ENCODE measurements at regions not wholly inside any gene's neighbourhood (a gene's known extent, or its start where the extent isn't known, plus 50 kb on each side); places are given as distances from the start of the nearest gene placed in this dataset.

DNA sequence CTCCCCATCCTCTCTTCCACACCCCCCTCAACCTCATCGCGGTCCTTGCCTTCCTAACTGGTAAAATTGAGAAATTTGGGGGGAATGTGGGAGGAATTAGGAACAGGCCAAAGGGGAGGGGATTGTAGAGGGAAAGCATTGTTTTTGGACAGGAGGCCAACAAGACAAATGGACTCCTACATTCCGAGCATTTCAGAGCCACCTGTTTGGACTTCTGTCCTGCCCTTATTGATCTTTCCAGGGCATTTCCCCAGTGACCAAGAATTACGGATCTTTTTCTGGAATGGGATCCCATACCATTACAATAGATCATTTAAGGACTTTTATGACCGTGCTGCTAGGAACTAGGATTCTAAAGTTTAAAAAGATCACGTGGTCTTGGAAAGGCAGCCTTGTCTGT is 221.3 kb upstream of the ASIC2 start:
- no peak for DNase-seq (ENCODE audit: low spot score)

GRCh38 chr17:33515974-33516373 is 222.9 kb upstream of the ASIC2 start:
- DNase-seq (ENCODE audit: low spot score): no peak

- no peak for DNase-seq (ENCODE audit: low spot score)
Observed at GRCh38 chr17:33516645-33517044, 223.6 kb upstream of the ASIC2 start.

DNA sequence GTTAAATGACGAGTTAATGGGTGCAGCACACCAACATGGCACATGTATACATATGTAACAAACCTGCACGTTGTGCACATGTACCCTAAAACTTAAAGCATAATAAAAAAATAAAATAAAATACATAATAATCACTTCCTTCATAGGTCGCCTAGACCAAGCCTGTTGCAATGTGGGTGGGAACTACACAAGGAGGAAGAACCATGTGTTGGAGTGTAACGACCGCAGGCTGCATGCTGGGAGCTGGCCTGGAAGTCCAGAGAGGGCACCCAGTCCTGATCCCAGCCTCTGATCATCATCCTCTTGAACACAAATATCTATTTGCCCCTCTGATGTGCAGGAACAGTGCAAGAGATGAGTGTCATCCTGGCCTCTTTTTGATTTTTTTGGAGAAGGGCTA is 224.7 kb upstream of the ASIC2 start:
- no peak for DNase-seq (ENCODE audit: low spot score)

- DNase-seq (ENCODE audit: low spot score): no peak
Observed at GRCh38 chr17:33519692-33520091, 226.6 kb upstream of the ASIC2 start.

DNA sequence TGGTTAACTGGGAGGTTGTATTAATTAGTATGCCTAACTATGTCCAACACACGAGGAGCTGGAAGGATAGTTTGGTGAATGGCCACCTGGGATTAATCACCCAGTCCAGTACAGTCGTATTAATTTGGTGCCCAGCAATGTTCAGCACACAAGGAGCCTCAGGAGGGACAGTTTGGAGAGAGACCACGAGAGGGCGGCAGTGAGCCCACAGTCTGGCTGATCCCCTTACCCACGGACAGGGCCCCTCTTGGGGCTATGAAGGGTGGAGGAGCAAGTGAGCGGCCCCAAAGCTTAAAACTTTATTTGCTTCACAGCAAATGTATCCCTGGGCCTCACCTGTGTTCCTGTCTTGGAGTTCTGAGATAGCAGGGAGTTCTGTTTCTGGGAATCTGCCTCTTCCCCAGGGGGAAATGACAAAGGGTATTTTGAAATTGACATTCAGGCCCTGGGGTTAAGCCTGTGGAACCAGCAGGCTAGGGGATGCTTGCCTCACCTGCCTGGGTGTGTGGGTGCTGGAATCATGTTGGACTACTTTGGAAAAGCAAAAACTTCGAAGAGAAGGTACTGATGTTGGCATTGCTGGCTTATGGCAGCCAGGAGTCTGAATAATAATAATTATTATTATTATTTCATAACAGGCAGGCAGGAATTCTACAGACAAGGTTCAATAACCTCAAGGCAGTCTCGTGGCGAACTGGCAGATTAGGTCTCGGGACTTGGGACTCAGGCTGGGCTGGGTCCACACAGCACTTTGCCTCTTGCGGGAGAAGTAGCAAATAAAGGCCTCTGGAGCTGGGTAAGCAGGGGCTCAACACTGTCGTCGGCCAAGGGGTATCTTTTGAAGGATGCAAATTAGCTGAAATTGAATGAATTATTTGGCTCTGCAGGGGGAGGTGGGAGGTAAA is 227.6 kb upstream of the ASIC2 start:
- peak; percentile 72 for DNase-seq (ENCODE audit: low spot score)

- peak; percentile 61 for DNase-seq (ENCODE audit: low spot score)
Observed at GRCh38 chr17:33521784-33522183, 228.7 kb upstream of the ASIC2 start.

DNA sequence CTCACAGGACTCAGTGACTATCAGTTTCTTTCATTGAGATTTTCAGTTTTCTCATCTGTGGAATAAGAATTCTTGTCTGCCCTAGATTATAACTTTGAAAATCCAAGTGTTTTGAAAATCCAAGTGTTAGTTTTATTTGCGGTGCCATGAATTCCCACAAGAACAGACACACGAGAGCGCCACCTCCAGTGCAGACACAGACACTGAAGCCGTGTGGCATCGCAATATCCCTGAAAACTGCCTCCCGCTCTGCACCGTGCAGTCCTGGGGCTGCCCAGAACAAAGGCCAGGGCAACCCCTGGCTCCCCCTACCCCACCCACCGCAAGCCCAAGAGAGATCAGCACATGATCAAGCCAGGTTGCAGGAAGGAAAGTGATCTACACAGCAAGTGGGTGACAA is 229.5 kb upstream of the ASIC2 start:
- DNase-seq (ENCODE audit: low spot score): no peak

DNA sequence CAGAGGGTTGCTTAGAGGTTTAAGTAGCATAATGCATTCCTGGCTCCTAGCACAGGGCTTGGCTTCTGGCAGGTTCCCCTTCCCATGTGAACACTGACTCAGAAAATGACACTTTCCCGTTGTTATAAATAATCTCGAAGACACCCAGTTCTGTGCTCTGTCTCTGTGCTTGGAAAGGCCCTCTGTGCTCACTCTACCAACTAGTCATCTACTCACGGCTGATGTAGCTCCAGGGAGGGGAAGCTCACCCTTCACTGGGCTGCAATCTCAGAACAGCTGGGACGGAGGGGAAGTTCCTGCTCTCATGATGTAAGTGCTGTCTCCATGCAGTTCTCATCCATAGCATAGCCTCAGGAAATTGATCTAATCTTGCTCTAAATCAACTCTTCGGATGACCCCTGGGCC is 230.5 kb upstream of the ASIC2 start:
- DNase-seq (ENCODE audit: low spot score): no peak

- DNase-seq (ENCODE audit: low spot score): no peak
Observed at GRCh38 chr17:33525186-33525585, 232.1 kb upstream of the ASIC2 start.

DNA sequence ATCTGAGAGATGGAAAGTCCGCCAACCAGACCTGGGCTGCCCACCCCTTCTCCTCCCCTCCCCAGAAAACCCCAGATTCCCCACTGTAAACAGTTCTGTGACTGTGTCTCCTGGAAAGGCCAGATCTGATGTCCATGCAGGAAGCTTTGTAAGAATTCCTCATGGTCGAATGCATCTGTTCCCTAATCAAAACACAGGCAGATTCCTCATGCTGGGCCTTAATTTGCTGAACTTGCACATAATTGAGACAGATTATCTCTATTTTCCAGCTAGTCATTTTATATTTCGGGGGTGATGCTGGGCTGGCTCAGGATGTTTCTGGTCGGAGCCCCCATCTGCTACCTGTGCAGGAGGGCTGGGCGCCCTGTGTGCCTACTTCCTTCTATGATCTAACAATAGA is 233.6 kb upstream of the ASIC2 start:
- DNase-seq (ENCODE audit: low spot score): no peak

DNA sequence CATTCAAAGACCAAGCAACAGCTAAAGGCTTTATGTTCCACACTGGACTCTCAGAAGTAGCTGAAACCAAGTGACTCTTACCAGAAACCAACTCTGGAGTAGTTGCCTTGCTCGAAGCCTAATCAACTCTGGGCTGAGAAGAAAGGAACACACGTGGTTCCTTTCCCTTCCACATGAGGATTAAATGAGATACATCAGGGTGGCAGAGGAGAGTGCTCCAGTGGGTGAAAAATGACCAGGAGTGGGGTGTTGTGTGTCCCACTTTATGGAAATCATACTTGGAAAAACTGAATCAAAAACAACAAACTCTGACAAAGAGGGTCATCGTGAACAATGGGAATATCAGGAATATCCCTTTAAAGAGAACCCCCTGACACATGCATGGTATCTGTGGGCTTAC is 234.2 kb upstream of the ASIC2 start:
- DNase-seq (ENCODE audit: low spot score): no peak

DNA sequence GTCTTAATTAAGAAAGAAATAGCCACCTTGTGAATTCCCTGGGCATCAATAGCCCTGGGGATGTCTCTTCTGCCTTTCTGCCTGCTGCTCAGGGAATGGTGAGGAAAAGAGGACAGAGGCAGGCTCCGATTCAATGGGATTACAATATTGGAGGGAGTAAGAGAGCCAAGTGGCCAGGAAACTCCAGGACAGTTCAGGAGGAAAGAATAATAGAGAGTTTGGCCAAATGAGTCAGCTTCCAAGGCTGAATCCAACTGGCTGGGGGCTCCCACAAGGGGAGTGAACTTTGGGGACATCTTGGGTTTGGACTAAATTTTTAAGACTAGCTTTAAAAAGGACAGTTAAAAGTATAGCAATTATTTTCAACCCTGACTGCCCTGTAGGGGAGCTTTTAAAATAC is 235.8 kb upstream of the ASIC2 start:
- no peak for DNase-seq (ENCODE audit: low spot score)

- DNase-seq (ENCODE audit: low spot score): no peak
Observed at GRCh38 chr17:33529816-33530215, 236.7 kb upstream of the ASIC2 start.

DNA sequence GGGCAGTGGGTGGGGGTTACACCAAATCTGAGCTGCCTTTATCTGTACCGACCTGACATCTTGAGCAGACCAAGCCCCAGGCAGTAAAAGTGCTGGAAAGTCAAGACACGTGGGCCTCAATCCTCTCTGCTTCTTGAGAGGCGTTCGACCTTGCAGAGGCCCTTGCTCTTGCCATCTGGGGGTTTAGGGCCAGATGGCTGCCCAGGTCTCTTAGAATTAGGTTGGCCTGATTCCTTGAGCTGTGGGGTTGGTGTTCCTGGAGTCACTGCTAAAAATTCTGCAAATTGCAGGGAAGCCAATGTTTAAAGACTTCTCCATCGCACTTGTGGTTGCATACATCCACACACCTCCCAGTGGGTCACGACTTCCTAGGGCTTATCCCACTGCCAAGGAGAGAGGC is 238.2 kb upstream of the ASIC2 start:
- DNase-seq (ENCODE audit: low spot score): no peak

- no peak for DNase-seq (ENCODE audit: low spot score)
Observed at GRCh38 chr17:33534087-33534486, 241.0 kb upstream of the ASIC2 start.

GRCh38 chr17:33545124-33545523 is 252.0 kb upstream of the ASIC2 start:
- no peak for DNase-seq (ENCODE audit: low spot score)

GRCh38 chr17:33550261-33550660 is 257.2 kb upstream of the ASIC2 start:
- no peak for DNase-seq (ENCODE audit: low spot score)

- DNase-seq (ENCODE audit: low spot score): no peak
Observed at GRCh38 chr17:33551075-33551474, 258.0 kb upstream of the ASIC2 start.

- DNase-seq (ENCODE audit: low spot score): no peak
Observed at GRCh38 chr17:33551911-33552310, 258.8 kb upstream of the ASIC2 start.

DNA sequence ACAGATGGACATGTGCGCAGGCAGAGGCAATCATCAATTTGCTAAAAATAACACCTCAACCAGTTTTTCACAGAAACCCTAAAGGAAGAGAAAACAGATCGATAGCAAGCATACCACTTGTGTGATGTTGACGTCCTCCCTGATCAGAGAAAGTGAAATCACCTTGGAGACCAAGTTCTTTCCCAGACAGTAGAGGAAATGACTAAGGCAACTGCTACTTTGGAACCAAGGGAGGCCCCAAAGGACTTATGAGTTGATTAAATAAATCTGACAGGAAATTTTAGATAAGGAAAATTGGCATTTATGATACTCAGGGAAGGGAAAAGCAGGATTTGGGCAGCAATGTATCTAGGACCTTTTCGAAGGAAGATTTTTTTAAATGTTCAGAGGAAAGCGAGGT is 267.1 kb upstream of the ASIC2 start:
- no peak for DNase-seq (ENCODE audit: low spot score)

DNA sequence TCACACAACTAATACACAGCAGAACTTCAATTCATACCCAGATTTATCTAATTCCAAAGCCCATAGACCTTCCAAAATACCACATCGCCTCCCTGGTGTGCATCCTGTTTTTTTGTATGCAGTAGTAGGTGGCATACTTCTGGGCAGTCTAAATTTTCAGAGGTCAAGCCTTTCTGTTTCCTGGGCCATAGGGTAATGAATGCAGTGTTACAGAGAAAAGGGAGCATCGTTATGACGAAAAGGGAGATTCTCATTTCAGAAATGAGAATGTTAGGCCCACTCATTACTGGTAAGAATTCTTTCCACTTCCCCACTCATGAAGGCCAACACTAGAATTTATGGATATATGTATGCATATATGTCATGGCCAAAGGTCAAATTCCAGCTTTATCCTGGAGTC is 267.8 kb upstream of the ASIC2 start:
- no peak for DNase-seq (ENCODE audit: low spot score)

DNA sequence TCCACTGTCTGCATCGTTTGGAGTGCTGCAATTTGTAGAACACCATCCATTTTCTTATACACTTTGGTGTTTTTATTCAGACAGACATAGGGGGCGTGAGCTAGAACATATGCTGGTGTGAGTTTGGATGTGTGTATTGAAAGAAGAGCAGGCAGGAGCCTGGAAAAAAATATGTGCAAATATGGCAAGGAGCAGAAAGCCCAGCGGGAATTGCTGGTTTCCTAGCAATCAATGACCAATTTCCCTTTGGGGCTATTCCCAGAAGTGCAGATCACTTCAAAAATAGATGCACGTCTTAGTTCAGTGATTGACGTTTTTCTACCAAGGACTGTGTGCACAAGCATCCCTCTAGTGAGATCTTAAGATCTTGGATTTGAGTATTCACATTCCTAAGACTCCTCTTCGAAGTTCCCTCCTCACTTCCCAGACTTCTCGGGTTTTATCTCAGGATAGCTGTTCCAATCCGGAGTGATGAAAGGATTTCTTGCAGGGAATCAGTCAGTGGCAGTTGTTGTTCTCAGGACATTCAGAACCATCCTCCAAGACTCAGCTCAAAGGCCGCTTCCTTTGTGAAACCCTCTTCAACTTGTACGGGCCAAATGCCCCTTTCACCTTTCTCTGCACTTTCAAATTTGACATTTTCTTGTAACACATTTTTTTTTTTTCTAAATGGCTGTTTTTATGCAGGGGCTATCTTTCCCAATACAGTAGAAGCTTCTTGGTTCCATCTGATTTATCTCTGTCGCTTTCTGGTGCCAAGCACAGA is 268.7 kb upstream of the ASIC2 start:
- no peak for DNase-seq (ENCODE audit: low spot score)

Data from D341Med (cell line).